ENCODE measurements at regions not wholly inside any gene's neighbourhood (a gene's known extent, or its start where the extent isn't known, plus 50 kb on each side); places are given as distances from the start of the nearest gene placed in this dataset.
"Not testable (repeated sequence)": the region's sequence is repeated elsewhere in the genome, so short reads cannot be mapped to it uniquely, and the experiment has no call there.

- Histone ChIP-seq H3K9me3 (no peaks in the 10 kb centered on the region), H3K36me3 (no peaks in the 10 kb centered on the region), H3K4me1 (no peaks in the 10 kb centered on the region), H3K4me3 (no peak overlapping the region), H3K27me3 (replicated peaks in 1 of 7) (no peaks in the 10 kb centered on the region), H3K27ac (no peak overlapping the region)
- TF ChIP-seq CTCF (IDR thresholded peaks at IDR 0.05 in 8 of 11, conservative IDR thresholded peaks at IDR 0.05 in 3 of 11) = no peak
- TF ChIP-seq POLR2AphosphoS5 (IDR thresholded peaks at IDR 0.05) = no peak
- TF ChIP-seq POLR2A (IDR thresholded peaks at IDR 0.05) = no peak
- DNase-seq = no peak
- intact Hi-C loops (cut with DNase I; ENCODE audit: low total_unique reads) = no loop called here
- WGBS, 5 donors = 72 to 92% (median 84%) methylated on average over 4 of the region's 4 CpGs
Observed at GRCh38 chr4:77248805-77249204, 91.8 kb downstream of the CCNG2 start.

GRCh38 chr4:77251751-77252150, 94.7 kb downstream of the CCNG2 start:
- Histone ChIP-seq H3K4me1 (no peaks in the 10 kb centered on the region), H3K4me3 (no peak overlapping the region), H3K36me3 (no peaks in the 10 kb centered on the region), H3K27ac (no peak overlapping the region), H3K27me3 (replicated peaks in 1 of 7) (no peaks in the 10 kb centered on the region), H3K9me3 (no peaks in the 10 kb centered on the region)
- WGBS, 5 donors = 53 to 77% (median 65%) methylated on average over 3 of the region's 3 CpGs
- intact Hi-C loops (cut with DNase I; ENCODE audit: low total_unique reads) = no loop called here
- DNase-seq = no peak
- no peak for TF ChIP-seq POLR2AphosphoS5 (IDR thresholded peaks at IDR 0.05)
- no peak for TF ChIP-seq CTCF (IDR thresholded peaks at IDR 0.05 in 8 of 11, conservative IDR thresholded peaks at IDR 0.05 in 3 of 11)
- no peak for TF ChIP-seq POLR2A (IDR thresholded peaks at IDR 0.05)

- intact Hi-C loops (cut with DNase I; ENCODE audit: low total_unique reads) = no loop called here
- Histone ChIP-seq H3K27me3 (replicated peaks in 1 of 7) (no peaks in the 10 kb centered on the region), H3K4me1 (no peaks in the 10 kb centered on the region), H3K36me3 (no peaks in the 10 kb centered on the region), H3K9me3 (peaks cover 0 to 28% (median 15%) of the 10 kb centered on the region in 8 donors), H3K27ac (no peak overlapping the region), H3K4me3 (no peak overlapping the region)
- TF ChIP-seq CTCF (IDR thresholded peaks at IDR 0.05 in 8 of 11, conservative IDR thresholded peaks at IDR 0.05 in 3 of 11) = no peak
- WGBS, 5 donors = 67 to 92% (median 88%) methylated on average over 2 of the region's 2 CpGs
- no peak for DNase-seq
Observed at GRCh38 chr4:77263247-77263646, 106.2 kb downstream of the CCNG2 start.

GRCh38 chr4:77263976-77264375, 107.0 kb downstream of the CCNG2 start:
- 29 to 79% (median 74%) methylated on average over 4 of the region's 4 CpGs for WGBS, 5 donors
- not testable (repeated sequence) for DNase-seq

GRCh38 chr4:77264826-77265225, 107.8 kb downstream of the CCNG2 start:
- Histone ChIP-seq H3K27me3 (replicated peaks in 1 of 7) (no peaks in the 10 kb centered on the region), H3K27ac (no peak overlapping the region), H3K4me3 (no peak overlapping the region), H3K4me1 (no peaks in the 10 kb centered on the region), H3K36me3 (no peaks in the 10 kb centered on the region), H3K9me3 (peaks cover 0 to 25% (median 13%) of the 10 kb centered on the region in 8 donors)
- no peak for DNase-seq
- no peak for TF ChIP-seq POLR2A (IDR thresholded peaks at IDR 0.05)
- no peak for TF ChIP-seq POLR2AphosphoS5 (IDR thresholded peaks at IDR 0.05)
- no peak for TF ChIP-seq CTCF (IDR thresholded peaks at IDR 0.05 in 8 of 11, conservative IDR thresholded peaks at IDR 0.05 in 3 of 11)
- WGBS, 5 donors = 54 to 72% (median 67%) methylated on average over 2 of the region's 2 CpGs
- intact Hi-C loops (cut with DNase I; ENCODE audit: low total_unique reads) = no loop called here

More at GRCh38 chr4:77263976-77264375, 107.0 kb downstream of the CCNG2 start:
- H3K36me3 ChIP-seq; H3K4me1 ChIP-seq; intact Hi-C loops (cut with DNase I; ENCODE audit: low total_unique reads); H3K27me3 ChIP-seq (replicated peaks in 1 of 7); H3K4me3 ChIP-seq; H3K27ac ChIP-seq: not testable (repeated sequence)
- peaks cover 0 to 27% (median 15%) of the 10 kb centered on the region in 8 donors for H3K9me3 ChIP-seq

Data from spleen (tissue), 11 donors.